Cerebellar cortex (tissue), 1 donor: ENCODE measurements at regions not wholly inside any gene's neighbourhood (a gene's known extent, or its start where the extent isn't known, plus 50 kb on each side); places are given as distances from the start of the nearest gene placed in this dataset.
"Not testable (repeated sequence)": the region's sequence is repeated elsewhere in the genome, so short reads cannot be mapped to it uniquely, and the experiment has no call there.

ENCODE experiments used
- DNase-seq: peaks from one replicate; pipeline ENCODE4 v3.0.0-alpha.2; 2015; ENCODE audit warnings: low spot score

GRCh38 chr20:4434681-4435080 lies 185.6 kb upstream of the ADRA1D start:
- DNase-seq = no peak

- no peak for DNase-seq
These were observed 182.4 kb upstream of the ADRA1D start for GRCh38 chr20:4431446-4431845.

- DNase-seq = not testable (repeated sequence)
These were observed 181.7 kb upstream of the ADRA1D start for GRCh38 chr20:4430826-4431225.

- no peak for DNase-seq
These were observed 179.0 kb upstream of the ADRA1D start for GRCh38 chr20:4427940-4428586.

- DNase-seq = no peak
These were observed 169.1 kb upstream of the ADRA1D start for GRCh38 chr20:4418141-4418540.

GRCh38 chr20:4415281-4415680 lies 166.2 kb upstream of the ADRA1D start:
- DNase-seq = no peak

GRCh38 chr20:4413314-4414049 lies 164.4 kb upstream of the ADRA1D start:
- DNase-seq = no peak

GRCh38 chr20:4412216-4412615 lies 163.1 kb upstream of the ADRA1D start:
- DNase-seq = no peak

GRCh38 chr20:4411744-4412143 lies 162.7 kb upstream of the ADRA1D start:
- no peak for DNase-seq

- DNase-seq = no peak
These were observed 157.5 kb upstream of the ADRA1D start for GRCh38 chr20:4406627-4407026.

GRCh38 chr20:4401601-4402000 lies 152.5 kb upstream of the ADRA1D start:
- no peak for DNase-seq

- DNase-seq = no peak
These were observed 135.9 kb upstream of the ADRA1D start for GRCh38 chr20:4384961-4385360.

GRCh38 chr20:4383961-4384360 lies 134.9 kb upstream of the ADRA1D start:
- DNase-seq = no peak

GRCh38 chr20:4375881-4376280 lies 126.8 kb upstream of the ADRA1D start:
- DNase-seq = no peak

GRCh38 chr20:4373454-4373853 lies 124.4 kb upstream of the ADRA1D start:
- DNase-seq = no peak

- no peak for DNase-seq
These were observed 122.7 kb upstream of the ADRA1D start for GRCh38 chr20:4371623-4372251.

- DNase-seq = no peak
These were observed 121.8 kb upstream of the ADRA1D start for GRCh38 chr20:4370851-4371250.

- no peak for DNase-seq
These were observed 120.7 kb upstream of the ADRA1D start for GRCh38 chr20:4369798-4370124.

- no peak for DNase-seq
These were observed 120.2 kb upstream of the ADRA1D start for GRCh38 chr20:4369119-4369797.

- no peak for DNase-seq
These were observed 117.0 kb upstream of the ADRA1D start for GRCh38 chr20:4366076-4366475.

GRCh38 chr20:4358552-4358951 lies 109.5 kb upstream of the ADRA1D start:
- no peak for DNase-seq

- DNase-seq = no peak
These were observed 103.3 kb upstream of the ADRA1D start for GRCh38 chr20:4352348-4352747.

- no peak for DNase-seq
These were observed 101.0 kb upstream of the ADRA1D start for GRCh38 chr20:4350096-4350495.
